GM21717 (cell line): ENCODE measurements at regions not wholly inside any gene's neighbourhood (a gene's known extent, or its start where the extent isn't known, plus 50 kb on each side); places are given as distances from the start of the nearest gene placed in this dataset.
"Not testable (repeated sequence)": the region's sequence is repeated elsewhere in the genome, so short reads cannot be mapped to it uniquely, and the experiment has no call there.

ENCODE experiments used
- ATAC-seq: cut with Tn5 transposase; IDR thresholded peaks from one replicate; pipeline ENCODE4 v1.9.1; 2021; ENCODE audit warnings: mild to moderate bottlenecking, moderate library complexity; ENCODE audit not compliant: unreplicated experiment

DNA sequence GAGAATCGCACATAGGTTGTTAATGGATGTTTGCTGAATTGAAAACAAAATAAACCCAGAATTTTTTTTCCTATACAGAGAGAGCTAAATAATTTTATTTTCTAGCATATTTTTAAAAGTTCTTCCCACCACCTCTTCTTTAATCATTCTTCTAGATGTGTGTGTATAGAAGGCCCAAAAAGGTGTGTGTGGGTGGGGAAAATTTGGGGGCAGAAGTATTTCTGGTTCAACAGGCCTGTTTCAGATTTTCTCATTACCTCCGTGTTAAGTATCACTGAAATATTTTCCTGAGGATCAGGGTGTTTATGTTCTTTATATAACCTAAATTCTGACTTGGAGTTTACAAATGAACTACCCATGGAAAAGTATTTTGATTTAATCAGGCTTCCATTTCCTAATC, 144.2 kb upstream of the ZNF804B start:
- ATAC-seq: no peak

DNA sequence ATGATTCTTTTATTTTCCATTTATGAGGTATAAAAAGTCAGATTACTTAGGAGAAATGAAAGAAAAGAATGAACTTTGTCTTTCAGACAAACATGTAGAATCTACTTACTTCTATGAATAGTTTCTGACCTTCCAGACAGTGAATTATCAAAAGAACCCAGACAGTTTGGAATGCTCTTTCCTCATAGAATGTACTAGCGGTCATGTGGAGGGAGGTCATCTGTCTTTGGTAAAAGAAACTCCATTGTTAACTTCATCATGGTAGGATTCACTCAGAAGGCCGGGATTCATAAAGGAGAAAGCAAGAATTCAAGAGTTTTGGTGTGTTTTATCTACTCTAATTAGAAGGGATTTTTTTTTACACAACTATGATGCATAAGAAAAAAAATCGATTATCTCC, 144.8 kb upstream of the ZNF804B start:
- ATAC-seq: no peak

DNA sequence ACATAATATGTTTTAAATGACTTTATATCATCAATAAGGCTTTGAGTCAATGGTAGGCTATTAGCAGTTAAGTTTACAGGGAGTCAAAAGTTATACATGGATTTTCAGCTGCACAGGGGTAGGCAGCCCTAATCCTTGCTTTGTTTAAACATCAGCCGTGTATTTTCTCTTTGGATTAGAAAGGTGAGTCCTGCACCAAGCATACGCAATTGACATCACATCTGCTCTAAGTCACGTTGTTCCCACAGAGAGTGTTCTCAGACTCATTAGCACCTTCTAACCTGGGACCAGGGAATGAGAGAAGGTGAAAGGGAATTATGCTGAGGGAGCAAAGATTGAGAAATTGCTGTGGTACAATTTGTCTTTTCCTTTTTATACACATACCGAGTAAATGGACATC, 148.6 kb upstream of the ZNF804B start:
- no peak for ATAC-seq

DNA sequence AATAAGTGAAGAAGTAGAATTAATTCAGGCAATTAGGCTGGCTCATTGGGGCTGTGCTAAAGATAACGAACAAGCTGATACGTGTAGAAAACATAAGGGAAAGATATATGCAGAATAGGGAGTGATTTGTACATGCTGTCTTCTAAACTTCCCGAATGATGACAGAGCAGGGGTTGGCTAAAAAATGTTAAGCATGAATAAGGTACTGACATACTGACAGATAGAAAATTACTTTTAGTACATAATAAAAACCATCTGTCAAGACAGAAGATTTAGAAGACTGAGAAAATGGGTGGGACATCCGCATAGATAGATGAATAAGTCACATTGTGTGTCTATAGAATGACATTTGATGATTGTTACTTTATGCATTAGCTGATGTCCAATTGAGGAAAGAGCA, 158.8 kb upstream of the ZNF804B start:
- no peak for ATAC-seq

DNA sequence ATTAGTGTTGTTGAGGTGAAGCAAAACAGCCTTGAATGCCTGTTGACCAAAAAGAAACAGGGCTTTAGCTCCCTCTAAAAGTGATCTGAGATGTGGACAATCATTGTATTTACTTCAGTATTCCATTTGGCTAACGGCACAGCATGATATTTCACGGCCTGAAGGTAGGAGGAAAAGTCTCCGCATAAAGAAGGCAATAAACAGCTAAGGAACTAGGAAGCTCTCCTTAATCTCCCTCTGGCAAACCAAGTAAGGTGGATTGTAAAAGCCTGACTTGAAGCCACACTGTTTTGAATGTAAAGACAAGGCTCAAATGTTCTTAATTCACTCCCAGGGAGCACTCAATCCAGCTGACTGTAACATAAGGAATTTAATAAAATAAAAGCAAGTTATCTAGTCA, 160.0 kb upstream of the ZNF804B start:
- no peak for ATAC-seq

DNA sequence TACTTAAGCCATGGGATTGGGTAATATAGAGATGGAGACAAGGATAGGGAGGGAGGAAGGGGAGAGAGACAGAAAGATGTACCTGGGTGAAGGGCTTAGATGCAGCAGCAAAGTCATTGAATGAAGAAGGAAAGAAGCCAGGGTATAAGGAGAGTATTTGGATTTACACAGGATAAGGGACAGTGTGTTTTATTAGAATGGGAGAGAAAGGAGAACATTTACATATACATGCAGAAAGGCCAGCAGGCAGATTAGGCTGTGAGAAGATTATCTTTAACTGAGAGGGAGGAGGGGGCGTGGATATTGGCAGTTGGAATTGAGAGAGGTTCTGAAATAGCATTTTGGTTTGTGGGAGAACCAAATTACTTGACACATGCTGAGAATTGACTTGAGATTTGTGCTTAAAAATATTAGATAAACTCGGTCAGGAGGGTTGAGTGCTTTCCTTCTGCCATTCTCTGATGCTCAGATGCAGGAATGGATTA, 161.5 kb upstream of the ZNF804B start:
- no peak for ATAC-seq

DNA sequence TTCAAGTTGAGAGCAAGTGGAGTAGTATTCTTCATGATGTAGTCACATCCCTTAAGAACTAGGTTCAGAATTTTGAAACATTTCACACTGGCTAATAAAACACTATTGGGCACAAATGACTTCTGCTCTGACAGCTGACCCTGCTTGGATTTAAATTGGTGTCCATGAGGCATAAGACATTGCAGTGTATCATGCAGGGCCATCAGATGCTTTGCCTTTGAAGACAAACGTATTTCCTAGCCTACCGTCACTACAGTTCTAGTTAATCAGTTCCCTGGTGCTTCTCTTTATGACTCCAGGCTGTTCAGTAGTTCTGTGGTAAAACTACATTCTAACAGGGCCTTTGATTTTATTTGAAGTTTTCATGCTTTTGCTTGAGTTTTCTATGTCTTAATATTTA, 168.5 kb upstream of the ZNF804B start:
- no peak for ATAC-seq

DNA sequence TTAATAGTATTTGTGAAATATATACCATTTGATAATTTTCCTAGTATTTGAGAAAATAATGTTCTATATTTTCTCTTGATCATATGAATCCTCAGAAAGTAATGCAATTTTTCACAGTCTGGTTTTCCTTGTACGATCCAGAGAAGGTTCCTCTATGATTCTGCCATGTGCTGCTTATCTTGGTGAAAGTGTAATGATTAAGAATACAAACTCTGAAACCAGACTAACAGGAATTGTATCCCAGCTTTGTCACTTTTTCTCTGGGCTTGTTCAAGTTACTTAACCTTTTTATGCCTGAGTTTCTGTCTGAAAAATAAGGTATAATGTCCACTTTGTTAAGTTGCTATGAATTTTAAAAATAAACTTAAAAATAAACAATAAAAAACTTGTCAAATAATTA, 169.6 kb upstream of the ZNF804B start:
- no peak for ATAC-seq

DNA sequence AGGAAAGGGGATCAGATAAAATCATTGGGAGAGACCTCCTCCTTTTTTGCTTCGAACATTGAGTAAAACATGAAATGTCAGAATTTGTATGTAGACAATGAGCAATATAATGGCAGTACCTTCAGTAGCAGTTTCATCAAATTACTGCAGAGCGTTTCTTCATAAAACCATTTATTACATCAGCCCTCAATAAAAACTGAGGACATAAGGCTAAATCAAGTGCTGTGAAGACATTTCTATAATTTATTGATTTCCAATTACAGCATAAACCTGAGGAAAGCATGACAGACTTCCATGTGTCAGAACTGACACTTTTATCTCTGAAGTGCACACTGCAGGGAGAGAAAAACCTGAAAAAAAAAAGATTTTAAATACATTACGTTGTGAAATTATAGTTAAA, 172.6 kb upstream of the ZNF804B start:
- no peak for ATAC-seq

DNA sequence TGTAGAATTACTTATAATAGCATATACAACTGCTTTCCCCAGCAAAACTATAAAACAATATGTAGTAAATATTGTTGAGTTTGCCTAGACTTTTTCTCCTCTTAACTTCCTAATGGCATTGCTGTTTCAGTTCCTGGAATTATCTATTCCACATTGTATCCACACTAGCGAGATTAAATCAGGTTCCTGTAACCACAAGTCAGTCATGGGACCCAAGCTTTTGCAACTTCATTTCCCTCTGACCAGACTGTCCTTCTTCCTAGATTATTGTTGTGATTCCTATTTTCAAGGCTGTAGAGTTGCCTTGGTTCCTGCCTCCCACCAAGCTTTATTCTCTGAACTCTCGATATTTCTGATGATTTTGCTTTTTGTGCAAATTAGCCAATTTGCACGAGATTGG, 173.3 kb upstream of the ZNF804B start:
- no peak for ATAC-seq

DNA sequence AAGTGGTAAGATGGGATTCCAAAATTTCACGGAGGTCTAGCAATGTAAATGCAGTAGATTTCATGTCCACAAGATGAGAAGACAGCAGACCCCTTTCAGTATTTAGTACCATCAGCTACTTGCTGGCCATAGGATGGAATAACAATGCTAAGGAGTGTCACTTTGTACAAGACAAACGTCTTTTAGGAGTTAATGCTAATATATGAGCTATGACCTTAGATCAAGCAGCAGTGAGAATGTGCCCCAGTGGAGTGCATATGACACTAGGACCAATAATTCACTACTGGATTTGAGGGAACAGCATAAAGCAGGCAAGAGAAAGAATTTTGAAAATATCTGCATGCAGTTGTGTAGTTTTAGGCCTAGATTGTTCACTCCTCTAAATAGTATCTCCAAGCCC, 182.8 kb upstream of the ZNF804B start:
- ATAC-seq: no peak

DNA sequence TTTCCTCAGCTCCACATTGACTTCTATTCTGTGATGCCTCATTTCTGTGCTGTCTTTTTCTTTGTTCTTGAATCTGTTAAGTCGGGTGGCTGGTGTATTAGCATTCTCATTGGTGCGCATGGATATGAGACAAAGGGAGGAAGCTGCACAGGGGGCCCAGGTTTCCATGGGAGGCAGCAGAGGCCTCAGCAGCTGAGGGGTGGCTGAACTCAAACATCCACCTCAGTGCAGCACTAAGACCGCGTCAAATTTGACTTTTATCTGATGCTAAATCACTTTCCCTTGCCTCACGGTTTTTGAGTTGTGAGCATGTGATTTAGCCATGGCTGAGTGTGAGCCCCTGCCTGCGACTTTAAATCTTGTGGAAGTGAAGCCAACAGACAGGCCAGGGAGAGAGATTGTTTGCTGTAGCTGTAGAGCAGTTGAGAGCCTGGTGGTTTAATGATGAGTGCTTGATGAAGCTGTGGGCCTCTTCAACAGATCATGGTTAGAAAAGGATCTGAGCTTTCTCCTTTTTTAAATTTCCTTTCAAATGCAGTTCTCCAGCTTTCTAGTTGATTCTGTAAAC, 193.3 kb upstream of the ZNF804B start:
- ATAC-seq: no peak

DNA sequence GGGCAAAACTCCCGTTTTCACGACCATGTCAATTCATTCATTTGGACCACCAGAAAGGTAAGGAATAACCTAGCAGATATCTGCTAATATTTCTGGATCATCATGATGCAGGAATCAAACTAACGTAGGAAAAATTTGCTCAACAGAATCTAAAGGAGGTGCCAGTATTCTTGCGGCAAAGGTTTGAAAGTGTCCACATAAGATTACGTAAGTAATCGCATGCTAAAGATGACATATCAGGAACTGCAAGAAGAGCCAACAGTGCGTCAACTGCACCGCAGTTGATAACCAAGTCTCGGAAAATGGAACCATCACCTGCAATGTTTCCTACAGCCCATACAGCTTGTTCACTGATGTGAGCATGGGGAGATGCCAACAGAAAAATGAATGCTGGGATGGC, 194.1 kb upstream of the ZNF804B start:
- ATAC-seq: no peak

DNA sequence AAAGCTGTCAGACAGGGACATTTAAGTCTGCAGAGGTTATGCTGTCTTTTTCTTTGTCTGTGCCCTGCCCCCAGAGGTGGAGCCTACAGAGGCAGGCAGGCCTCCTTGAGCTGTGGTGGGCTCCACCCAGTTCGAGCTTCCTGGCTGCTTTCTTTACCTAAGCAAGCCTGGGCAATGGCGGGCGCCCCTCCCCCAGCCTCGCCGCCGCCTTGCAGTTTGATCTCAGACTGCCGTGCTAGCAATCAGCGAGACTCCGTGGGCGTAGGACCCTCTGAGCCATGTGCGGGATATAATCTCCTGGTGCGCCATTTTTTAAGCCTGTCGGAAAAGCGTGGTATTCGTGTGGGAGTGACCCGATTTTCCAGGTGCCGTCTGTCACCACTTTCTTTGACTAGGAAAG, 203.1 kb upstream of the ZNF804B start:
- not testable (repeated sequence) for ATAC-seq

DNA sequence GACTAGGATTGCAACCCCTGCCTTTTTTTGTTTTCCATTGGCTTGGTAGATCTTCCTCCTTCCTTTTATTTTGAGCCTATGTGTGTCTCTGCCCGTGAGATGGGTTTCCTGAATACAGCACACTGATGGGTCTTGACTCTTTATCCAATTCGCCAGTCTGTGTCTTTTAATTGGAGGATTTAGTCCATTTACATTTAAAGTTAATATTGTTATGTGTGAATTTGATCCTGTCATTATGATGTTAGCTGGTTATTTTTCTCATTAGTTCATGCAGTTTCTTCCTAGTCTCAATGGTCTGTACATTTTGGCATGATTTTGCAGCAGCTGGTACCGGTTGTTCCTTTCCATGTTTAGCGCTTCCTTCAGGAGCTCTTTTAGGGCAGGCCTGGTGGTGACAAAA, 204.7 kb upstream of the ZNF804B start:
- ATAC-seq: not testable (repeated sequence)

DNA sequence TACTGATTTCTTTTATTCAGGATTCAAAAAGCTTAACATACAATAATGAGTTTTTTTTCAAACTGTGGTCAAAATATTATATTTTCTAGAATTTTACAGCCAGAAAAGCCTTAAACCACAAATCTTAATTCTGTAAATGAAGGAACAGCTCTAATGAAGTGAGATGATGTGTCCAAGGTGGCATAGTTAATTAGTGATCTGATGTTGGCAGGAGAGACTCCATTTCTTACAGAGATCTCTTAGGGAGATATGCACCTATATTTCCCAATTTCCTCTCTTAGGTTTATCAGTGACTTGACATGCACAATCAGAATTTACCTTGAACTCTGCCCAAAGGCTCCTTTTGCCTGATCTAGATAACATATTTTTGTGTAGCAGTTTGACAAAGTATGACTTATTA, 211.1 kb upstream of the ZNF804B start:
- no peak for ATAC-seq

DNA sequence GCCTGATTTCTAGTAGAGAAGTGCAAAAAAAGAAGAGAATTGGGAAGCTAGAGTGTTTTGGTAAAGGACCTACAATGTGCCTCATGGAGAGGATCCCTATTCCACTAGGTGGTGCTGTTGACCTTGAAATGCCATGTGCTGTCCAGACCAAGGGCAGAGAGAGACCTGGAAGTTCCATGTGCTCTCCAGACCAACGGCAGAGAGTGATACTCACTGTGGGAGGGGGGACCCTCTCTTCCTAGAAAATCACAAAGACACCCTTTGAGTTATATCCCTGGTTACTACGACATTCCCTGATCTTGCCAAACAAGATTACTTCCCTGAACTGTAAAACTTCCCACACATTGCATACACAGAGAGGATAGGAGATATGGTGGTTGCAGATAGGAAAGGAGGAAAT, 212.7 kb upstream of the ZNF804B start:
- ATAC-seq: no peak

DNA sequence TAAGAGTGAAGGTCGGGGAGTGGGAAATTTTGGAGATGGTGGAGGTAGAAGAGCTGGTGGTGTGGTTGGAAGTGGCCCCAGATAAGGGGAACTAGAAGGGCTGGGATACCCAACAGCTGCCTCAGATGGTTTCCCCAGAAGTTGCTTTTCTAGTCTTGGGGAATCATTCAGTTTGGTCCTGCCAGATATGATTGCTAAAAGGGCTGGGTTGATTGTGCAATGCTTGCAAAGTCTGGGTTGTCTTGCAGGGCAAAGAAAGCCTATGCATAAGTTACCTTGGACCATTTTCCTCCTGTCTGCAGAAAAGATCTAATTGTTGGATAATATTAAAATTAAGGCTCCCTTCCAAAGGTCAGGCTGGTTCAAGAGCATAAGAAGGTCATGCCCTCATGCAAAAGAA, 213.8 kb upstream of the ZNF804B start:
- ATAC-seq: no peak

DNA sequence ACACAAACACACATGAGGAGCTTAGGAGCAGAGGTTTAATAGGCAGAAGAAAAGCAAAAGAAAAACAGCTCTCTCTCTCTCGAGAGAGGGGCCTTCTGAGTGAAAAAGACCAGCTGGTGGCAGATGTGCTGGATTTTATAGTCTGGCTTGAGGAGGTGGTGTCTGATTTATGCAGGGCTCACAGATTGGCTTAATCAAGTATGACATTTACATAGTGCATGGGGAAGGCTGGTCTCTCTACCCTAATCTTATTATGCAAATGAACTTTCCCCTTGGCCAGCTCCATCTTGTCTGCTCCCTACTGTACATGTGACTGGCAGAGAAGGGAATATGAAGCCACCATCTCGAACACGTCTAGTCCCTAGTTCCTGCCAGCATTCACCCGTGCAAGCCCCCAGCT, 219.5 kb upstream of the ZNF804B start:
- no peak for ATAC-seq

DNA sequence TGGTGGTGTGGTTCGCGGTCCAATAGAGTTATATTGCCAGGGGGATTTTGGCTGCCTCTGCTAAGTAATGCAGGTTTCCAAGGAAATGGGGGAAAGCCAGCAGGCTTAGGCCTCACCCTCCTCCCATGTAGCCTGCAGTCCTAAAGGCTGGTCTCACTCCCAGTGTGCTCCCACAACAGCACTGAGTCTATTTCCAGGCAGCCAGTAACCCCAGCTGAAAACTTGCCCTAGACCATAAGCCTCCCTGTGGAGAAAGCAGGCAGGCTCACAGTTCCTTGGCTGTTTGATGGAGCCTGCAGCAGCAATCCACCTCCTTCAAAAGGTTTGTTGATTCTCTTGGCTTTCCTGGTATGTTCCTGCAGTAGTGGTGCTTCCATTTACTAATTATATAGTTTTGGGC, 220.0 kb upstream of the ZNF804B start:
- no peak for ATAC-seq

DNA sequence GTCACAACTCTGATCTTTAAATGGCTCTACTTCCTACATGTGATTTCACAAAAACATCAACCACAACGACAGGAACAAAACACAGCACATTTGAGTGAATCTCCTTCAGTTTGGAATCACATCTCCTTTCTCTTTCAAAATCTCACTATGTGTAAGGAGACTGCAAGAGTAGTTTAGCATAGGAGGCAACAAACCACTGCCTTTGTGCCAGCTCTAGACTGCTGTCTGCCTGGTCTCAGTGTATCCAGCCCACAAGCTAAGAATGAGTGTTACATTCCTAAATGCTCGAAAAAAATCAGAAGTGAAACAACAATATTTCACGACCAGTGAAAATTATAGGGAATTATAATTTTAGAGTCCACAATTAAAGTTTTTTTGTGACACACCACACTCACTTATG, 217.0 kb upstream of the STEAP4 start:
- no peak for ATAC-seq

DNA sequence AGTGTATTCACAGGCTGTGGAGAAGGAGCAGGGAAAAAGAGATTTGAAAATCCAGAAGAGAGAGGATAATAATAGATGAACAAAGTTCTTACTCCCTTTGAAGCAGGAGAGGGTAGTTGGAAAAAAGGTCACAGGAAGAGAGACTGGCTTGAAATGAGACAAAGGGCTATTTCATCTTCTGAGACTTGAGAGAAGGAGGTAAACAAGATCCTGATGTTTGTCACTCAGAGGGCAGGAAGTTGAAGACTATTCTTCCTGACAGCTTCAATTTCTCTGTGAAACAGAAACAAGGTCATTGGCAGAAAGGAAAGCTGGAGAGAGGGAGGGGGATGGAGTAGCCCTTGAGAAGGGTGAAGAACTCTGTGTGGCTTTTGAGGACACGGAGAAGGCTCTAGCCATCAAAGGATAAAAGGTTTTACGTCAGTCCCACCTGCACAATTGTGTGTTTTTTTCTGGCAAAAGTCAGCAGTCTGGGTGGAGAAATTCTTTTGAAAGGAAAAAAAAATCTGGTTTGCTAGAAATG, 216.1 kb upstream of the STEAP4 start:
- no peak for ATAC-seq

DNA sequence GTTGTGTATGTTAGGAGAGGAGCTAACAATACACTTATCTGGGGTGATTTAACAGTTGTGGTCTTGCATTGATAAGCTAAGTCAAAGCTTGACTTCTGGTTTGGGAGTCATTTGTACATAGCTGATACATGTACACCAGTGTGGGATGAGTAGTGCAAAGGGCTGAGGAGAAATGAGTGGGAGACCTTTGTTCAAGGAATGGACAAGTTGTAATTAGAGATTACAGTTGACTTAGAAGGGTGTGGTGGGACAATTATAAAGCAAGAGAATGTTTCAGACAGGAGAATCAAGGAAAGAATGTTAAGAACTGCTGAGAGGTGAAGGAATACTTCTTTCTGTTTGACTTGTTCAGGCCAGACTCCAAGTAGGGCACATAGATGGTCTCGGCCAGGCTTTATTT, 209.7 kb upstream of the STEAP4 start:
- no peak for ATAC-seq
